OCI-LY1 (cell line): ENCODE measurements at regions not wholly inside any gene's neighbourhood (a gene's known extent, or its start where the extent isn't known, plus 50 kb on each side); places are given as distances from the start of the nearest gene placed in this dataset.

Experiments used
- H2AFZ ChIP-seq: fragments of 200-600 bp; sonication (generic), shearing (Covaris generic); 2 replicates; pipeline ENCODE4 v1.6.0; 2014; ENCODE audit warnings: antibody characterized with exemption, mild to moderate bottlenecking, low read length
- H3F3A ChIP-seq: fragments of 200-600 bp; sonication (generic), shearing (Covaris generic); 2 replicates; pipeline ENCODE4 v1.6.0; 2014; ENCODE audit warnings: mild to moderate bottlenecking, antibody characterized with exemption, low read length, moderate library complexity; ENCODE audit not compliant: insufficient read depth
- H3K27ac ChIP-seq: fragments of 200-600 bp; sonication (generic); 2 replicates; pipeline ENCODE4 v1.5.1; 2014; ENCODE audit warnings: low read length, mixed run types, mild to moderate bottlenecking, low read depth; ENCODE audit not compliant: poor library complexity, severe bottlenecking
- H3K27me3 ChIP-seq: fragments of 200-600 bp; sonication (generic); 2 replicates; pipeline ENCODE4 v1.6.0; 2014; ENCODE audit warnings: antibody characterized with exemption, mild to moderate bottlenecking, low read length, moderate library complexity; ENCODE audit not compliant: insufficient read depth
- H3K36me3 ChIP-seq: fragments of 200-600 bp; sonication (generic); 2 replicates; pipeline ENCODE4 v1.6.1; 2014; ENCODE audit warnings: mild to moderate bottlenecking, antibody characterized with exemption, low read length, moderate library complexity, mixed read lengths; ENCODE audit not compliant: insufficient read depth
- H3K4me1 ChIP-seq: fragments of 200-600 bp; sonication (generic); 2 replicates; pipeline ENCODE4 v1.5.1; 2014; ENCODE audit warnings: mild to moderate bottlenecking, low read length, moderate library complexity; ENCODE audit not compliant: insufficient read depth, severe bottlenecking
- H3K4me2 ChIP-seq: fragments of 200-600 bp; sonication (generic), shearing (Covaris generic); 2 replicates; pipeline ENCODE4 v1.6.1; 2014; ENCODE audit warnings: low read length
- H3K4me3 ChIP-seq: fragments of 200-600 bp; sonication (generic); 2 replicates; pipeline ENCODE4 v1.5.1; 2014; ENCODE audit warnings: low read length, low read depth, mild to moderate bottlenecking, mixed read lengths; ENCODE audit not compliant: poor library complexity, severe bottlenecking
- H3K79me2 ChIP-seq: fragments of 200-600 bp; shearing (Covaris generic); 2 replicates; pipeline ENCODE4 v1.6.1; 2016; ENCODE audit warnings: mixed run types, low read length, mixed read lengths; ENCODE audit not compliant: insufficient read depth
- H3K9ac ChIP-seq: fragments of 200-600 bp; sonication (generic), shearing (Covaris generic); 2 replicates; pipeline ENCODE4 v1.6.1; 2014; ENCODE audit warnings: mild to moderate bottlenecking, low read length, mixed read lengths
- H3K9me2 ChIP-seq: fragments of 200-600 bp; sonication (generic), shearing (Covaris generic); 2 replicates; pipeline ENCODE4 v1.6.1; 2014; ENCODE audit warnings: low read depth, mild to moderate bottlenecking, low read length, mixed read lengths
- H3K9me3 ChIP-seq: fragments of 200-600 bp; shearing (Covaris generic); 2 replicates; pipeline ENCODE4 v1.6.1; 2014; ENCODE audit warnings: low read length, mixed read lengths
- H4K20me1 ChIP-seq: fragments of 200-600 bp; sonication (generic), shearing (Covaris generic); 2 replicates; pipeline ENCODE4 v1.6.0; 2016; ENCODE audit warnings: mild to moderate bottlenecking, low read length; ENCODE audit not compliant: insufficient read depth
- EZH2 ChIP-seq: fragments of 200-600 bp; sonication (generic), shearing (Covaris generic); IDR thresholded peaks from 2 replicates; pipeline ENCODE4 v1.8.0; 2017; ENCODE audit warnings: borderline replicate concordance, mixed run types, mild to moderate bottlenecking, antibody characterized with exemption, low read length, moderate library complexity, mixed read lengths
- TF ChIP-seq, protein P1 (sequence below): fragments of 200-600 bp; sonication (generic), shearing (Covaris generic); IDR thresholded peaks from 2 replicates; pipeline ENCODE4 v1.5.1; 2017; ENCODE audit warnings: mild to moderate bottlenecking, antibody characterized with exemption, low read length, moderate library complexity, mixed read lengths

DNA sequence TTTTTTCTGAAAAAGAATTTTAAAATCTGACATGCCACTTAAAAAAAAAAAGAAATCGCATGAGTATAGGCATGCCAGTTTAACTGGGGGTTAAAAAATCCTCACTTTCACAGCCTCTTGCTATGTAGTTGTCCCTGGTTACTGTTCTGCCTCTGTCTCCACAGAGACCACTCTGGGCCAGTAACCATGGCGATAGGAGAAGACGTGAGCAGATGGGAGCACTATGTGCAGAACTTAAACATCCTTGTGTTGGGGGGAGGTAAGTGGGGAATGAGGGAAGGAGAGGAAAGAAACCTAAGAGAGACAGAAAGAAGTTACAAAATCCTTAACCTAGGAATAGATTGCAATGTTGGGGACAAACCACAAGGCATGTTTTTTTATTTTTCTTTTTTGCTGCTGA, 75.9 kb upstream of the CYRIA start:
- Histone ChIP-seq H3K9me3 (no peaks in the 10 kb centered on the region), H3K79me2 (no peaks in the 10 kb centered on the region), H3K4me2 (no peak overlapping the region), H2AFZ (no peak overlapping the region), H3K27ac (no peak overlapping the region), H3K4me3 (no peak overlapping the region), H3K9ac (no peak overlapping the region), H3K4me1 (no peaks in the 10 kb centered on the region), H4K20me1 (no peaks in the 10 kb centered on the region), H3K27me3 (no peaks in the 10 kb centered on the region), H3F3A (no peaks in the 10 kb centered on the region), H3K36me3 (no peaks in the 10 kb centered on the region), H3K9me2 (no peaks in the 10 kb centered on the region)
- TF ChIP-seq EZH2 = no peak
- TF ChIP-seq, protein P1, sequence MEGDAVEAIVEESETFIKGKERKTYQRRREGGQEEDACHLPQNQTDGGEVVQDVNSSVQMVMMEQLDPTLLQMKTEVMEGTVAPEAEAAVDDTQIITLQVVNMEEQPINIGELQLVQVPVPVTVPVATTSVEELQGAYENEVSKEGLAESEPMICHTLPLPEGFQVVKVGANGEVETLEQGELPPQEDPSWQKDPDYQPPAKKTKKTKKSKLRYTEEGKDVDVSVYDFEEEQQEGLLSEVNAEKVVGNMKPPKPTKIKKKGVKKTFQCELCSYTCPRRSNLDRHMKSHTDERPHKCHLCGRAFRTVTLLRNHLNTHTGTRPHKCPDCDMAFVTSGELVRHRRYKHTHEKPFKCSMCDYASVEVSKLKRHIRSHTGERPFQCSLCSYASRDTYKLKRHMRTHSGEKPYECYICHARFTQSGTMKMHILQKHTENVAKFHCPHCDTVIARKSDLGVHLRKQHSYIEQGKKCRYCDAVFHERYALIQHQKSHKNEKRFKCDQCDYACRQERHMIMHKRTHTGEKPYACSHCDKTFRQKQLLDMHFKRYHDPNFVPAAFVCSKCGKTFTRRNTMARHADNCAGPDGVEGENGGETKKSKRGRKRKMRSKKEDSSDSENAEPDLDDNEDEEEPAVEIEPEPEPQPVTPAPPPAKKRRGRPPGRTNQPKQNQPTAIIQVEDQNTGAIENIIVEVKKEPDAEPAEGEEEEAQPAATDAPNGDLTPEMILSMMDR = no peak

DNA sequence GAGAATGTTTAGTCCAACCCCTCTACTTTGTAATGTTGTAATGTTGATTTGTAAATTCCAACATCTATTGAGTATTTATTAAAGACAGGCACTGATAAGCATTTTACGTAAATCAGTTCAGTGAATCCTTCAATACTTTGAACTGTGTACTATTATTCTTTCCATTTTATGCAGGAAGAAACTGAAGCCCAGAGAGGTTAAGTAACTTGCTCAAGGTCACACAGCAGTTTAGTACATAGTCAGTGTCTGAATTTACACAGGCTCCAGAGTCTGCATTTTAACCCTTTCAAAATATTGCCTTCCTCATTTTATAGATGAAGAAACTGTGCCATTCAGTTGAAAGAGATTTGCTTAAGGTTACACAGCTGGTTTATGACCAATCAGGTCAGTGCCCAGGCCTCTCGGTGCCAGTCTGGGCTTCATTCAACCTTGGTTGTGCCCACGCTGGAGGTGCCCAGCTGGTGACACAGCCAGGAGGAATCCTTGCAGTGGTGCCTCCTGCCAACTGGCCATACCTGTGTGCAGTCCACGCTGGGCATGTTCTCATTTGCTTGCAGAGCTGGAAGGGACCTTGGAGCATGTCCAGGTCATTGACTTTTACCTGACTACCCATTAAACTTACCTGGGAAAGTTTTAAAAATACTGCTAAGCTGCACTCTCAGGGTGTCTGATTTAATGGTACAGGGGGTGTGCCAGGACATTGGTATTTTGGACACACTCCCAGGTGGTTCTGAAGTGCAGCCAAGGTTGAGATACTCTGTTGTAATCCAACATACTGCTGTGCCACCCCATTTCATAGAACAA, 74.3 kb upstream of the CYRIA start:
- Histone ChIP-seq H3K79me2 (no peaks in the 10 kb centered on the region), H3K4me1 (no peaks in the 10 kb centered on the region), H3K9me2 (no peaks in the 10 kb centered on the region), H3K9ac (no peak overlapping the region), H3K27ac (no peak overlapping the region), H3K36me3 (no peaks in the 10 kb centered on the region), H3F3A (no peaks in the 10 kb centered on the region), H3K27me3 (no peaks in the 10 kb centered on the region), H3K9me3 (no peaks in the 10 kb centered on the region), H3K4me3 (no peak overlapping the region), H3K4me2 (no peak overlapping the region), H2AFZ (no peak overlapping the region), H4K20me1 (no peaks in the 10 kb centered on the region)
- TF ChIP-seq, protein P1 = no peak
- TF ChIP-seq EZH2 = no peak

DNA sequence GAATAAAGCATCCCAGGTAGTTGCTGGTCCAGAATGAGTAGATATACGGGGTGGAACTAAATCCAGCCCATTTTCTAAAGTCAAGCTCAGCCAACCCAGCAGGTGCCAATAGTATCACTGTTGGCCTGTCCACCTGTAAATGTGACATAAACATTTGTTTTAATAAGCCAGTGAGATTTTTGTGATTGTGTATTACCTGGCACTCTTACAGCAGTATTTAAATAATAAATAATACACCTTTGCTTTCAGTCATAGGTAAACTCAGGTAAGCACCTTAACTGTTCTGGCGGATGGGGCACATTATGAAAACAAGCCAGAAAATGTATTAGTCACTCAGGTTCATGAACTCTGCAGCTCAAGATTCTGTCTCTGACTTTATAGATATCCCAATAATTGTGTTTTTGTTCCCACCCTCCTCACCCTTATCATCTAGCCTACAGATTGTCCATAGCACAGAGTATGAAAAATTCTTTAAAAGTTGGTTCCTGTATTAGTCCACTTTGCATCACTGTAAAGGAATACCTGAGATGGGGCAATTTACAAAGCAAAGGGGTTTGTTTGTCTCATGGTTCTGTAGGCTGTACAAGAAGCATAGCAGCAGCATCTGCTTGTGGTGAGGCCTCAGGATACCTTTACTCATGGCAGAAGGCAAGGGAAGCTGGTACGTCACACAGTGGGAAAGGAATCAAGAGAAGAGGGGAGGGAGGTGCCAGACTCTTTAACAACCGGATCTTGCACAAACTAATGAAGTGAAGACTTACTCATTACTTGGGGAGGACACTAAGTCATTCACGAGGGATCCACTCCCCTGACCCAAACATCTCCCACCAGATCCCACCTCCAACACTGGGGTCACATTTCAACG, 73.0 kb upstream of the CYRIA start:
- H3K27ac ChIP-seq = no peak overlapping the region
- no peaks in the 10 kb centered on the region for H3K9me2 ChIP-seq
- H3K27me3 ChIP-seq = no peaks in the 10 kb centered on the region
- no peaks in the 10 kb centered on the region for H3K36me3 ChIP-seq
- H3K4me2 ChIP-seq = no peak overlapping the region
- no peaks in the 10 kb centered on the region for H3K4me1 ChIP-seq
- no peak overlapping the region for H3K4me3 ChIP-seq
- no peaks in the 10 kb centered on the region for H4K20me1 ChIP-seq
- H3K79me2 ChIP-seq = no peaks in the 10 kb centered on the region
- no peaks in the 10 kb centered on the region for H3F3A ChIP-seq
- H3K9me3 ChIP-seq = no peaks in the 10 kb centered on the region
- TF ChIP-seq, protein P1 = no peak
- no peak for TF ChIP-seq EZH2
- no peak overlapping the region for H2AFZ ChIP-seq
- H3K9ac ChIP-seq = no peak overlapping the region
